HG02981 (cell line): ENCODE measurements at regions not wholly inside any gene's neighbourhood (a gene's known extent, or its start where the extent isn't known, plus 50 kb on each side); places are given as distances from the start of the nearest gene placed in this dataset.
"Not testable (repeated sequence)": the region's sequence is repeated elsewhere in the genome, so short reads cannot be mapped to it uniquely, and the experiment has no call there.

ENCODE experiments used
- ATAC-seq: cut with Tn5 transposase; IDR thresholded peaks from one replicate; pipeline ENCODE4 v1.9.1; 2021; ENCODE audit warnings: mild to moderate bottlenecking, moderate library complexity; ENCODE audit not compliant: unreplicated experiment

DNA sequence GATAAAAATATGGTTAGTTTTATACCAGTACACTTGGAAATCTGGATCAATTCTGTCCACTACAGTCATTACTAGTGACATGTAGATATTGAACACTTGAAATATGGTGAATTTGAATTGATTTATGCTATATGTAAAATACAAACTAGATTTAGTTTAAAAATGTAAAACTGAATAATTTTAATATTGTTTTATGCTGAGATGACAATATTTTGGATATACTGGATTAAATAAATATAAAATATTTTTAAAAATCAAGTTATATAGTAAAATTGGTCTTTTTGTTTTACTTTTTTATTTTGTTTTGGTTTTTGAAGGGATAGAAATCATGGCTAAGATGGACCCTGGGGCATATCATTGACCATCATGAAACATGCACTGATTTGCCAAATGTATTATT is 1372.8 kb upstream of the CDH18 start:
- not testable (repeated sequence) for ATAC-seq

DNA sequence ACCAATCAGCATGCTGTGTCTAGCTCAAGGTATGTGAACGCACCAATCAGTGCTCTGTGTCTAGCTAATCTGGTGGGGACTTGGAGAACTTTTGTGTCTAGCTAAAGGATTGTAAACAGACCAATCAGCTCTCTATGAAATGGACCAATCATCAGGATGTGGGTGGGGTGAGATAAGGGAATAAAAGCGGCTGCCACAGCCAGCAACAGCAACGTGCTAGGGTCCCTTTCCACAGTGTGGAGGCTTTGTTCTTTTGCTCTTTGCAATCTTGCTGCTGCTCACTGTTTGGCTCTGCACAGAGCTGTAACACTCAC is 1353.9 kb upstream of the CDH18 start:
- not testable (repeated sequence) for ATAC-seq

DNA sequence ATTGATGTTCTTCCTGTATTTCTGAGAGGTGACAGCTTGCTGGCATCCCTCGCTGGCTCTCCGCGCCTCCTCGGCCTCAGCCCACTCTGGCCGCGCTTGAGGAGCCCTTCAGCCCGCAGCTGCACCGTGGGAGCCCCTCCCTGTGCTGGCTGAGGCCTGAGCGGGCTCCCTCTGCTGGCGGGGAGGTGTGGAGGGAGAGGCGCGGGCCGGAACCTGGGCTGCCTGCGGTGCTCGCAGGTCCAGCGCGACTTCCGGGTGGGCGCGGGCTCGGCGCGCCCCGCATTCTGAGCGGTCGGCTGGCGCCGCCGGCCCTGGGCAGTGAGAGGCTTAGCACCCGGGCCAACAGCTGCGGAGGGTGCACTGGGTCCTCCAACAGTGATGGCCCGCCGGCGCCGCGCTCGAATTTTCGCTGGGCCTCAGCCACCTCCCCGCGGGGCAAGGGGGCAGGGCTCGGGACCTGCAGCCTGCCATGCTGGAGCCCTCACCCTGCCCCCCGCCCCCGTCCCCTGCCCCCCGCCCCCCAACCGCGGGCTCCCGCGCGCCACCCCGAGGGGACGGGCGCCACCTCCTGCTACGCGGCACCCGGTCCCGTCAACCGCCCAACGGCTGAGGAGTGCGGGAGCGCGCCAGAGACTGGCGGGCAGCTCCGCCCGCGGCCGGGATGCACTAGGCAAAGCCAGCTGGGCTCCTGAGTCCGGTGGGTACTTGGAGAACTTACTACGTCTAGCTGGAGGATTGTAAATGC is 1353.4 kb upstream of the CDH18 start:
- not testable (repeated sequence) for ATAC-seq

DNA sequence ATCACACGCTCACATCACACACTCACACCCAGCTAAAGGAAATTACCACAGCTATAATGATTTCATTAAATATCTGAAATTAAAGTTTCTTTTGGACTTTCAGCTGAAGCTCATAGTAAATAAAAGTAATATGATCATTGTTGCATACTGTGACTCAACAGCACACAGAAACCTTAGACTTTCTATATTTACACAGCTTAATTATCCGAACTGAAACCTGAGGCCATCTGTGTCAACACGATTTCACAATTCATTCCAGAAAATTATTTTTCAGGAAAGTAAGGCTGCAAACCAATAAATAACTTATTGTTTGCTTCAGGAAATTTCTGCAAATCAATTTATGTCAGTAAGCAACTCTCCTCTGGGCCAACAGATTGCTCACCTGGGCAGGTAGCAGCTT is 1352.2 kb upstream of the CDH18 start:
- not testable (repeated sequence) for ATAC-seq

DNA sequence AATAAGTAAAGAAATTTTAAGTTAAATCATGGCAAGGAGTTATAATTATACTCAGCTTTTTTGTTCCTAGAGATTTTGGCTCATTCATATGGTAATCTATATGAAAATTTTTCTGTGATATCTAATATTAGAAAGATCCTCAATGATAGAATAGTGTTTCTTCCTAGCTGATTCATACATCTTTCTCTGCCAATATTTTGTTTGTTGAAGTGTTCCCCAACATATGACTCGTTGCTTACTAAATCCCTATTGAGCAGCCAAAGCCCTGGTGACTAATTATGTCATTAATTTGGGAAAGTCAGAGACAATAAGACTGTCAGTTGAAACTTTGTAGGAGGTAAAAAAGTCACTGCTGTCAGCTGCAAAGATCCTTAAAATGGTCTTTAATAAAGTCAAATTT is 1348.5 kb upstream of the CDH18 start:
- ATAC-seq: not testable (repeated sequence)

DNA sequence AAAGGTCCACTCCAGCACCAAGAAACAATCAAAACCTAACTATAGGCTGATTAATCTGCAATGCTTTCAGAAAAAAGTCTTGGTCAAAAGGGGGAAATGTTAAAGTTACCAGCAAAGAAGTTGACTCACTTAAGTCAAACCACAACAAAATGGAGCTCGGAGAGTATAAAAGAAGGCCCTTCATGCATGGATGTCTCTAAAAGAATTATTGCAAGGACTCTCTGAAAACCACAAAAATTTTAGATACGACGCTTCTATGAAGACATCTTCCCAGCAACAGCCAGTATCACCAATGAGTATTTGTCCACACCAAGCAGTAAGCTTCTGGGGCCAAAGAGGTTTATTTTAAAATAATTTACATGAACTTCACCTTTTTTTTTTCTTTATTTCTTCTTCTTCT is 1327.4 kb upstream of the CDH18 start:
- ATAC-seq: not testable (repeated sequence)

DNA sequence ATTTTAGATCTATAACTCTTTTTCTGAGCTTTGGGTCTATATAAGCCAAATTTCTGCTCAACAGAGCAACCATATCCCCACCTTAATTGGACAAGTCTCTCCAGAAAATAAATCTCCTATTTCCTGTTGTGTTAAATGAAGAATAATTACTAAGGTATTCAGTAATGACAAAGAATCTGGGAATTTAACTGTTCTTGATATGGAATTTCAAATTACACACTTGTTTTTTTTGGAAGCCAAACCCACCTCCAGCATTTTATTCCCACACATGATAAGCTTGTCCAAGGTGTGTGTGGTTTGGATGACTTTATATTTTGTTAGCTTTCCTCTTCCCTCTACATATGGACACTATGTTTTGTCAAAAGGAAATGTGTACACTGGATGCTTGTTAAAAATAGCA is 1313.2 kb upstream of the CDH18 start:
- not testable (repeated sequence) for ATAC-seq

DNA sequence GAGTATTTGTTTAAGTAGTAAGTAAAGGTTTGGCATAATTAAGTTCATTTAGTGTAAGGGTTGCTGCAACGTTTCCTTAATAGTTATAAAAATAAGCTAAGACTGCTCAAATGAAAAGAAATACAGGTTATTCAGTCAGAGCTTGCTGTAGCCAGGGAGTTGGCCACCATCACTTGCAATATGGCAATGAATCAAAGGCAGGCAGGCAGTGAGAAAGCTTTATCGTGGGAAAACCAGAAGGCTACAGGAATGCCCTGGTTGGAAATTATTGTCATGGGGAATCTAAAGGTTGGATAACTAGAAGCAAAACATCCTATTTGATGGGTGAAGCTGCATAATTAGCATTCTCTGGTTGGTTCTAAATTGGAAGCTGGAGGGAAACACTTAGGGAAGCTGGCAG is 1286.4 kb upstream of the CDH18 start:
- ATAC-seq: not testable (repeated sequence)

DNA sequence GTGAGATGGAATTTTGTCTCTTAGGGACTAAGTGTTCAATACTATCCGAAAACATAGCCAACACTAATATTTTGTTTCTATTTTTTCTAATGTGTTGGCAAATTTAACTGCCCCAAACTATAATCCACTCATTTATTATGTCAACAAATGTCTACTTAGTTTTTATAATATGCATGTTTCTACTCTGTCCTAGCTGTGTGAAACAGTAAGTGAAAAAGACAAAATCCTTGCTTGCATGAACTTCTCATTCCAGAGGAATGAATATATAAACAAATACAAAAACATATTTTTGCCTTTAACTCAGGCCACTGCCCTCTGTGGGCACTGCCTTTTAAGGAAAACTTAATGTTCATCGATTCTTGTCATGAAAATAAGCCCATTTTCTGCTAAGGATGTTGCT is 1275.4 kb upstream of the CDH18 start:
- no peak for ATAC-seq

DNA sequence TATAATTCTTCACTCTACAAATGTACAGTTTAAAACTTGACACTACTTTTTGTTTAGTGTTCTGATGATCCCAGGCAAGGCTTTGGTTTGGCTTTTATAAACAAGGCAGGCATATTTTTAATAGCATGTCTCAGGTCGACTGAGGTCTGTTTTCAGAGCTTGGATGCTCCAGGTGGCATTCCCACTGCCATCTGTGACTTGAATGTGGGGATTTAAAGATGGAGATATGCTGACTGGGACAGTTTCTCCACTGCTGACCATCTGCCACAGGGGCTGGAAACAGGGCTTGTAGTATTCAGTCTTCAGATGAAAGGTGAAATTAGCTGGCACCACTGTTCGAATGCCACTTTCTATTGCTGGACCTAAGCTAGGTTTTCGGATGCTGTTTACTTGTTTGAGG is 1266.2 kb upstream of the CDH18 start:
- no peak for ATAC-seq

DNA sequence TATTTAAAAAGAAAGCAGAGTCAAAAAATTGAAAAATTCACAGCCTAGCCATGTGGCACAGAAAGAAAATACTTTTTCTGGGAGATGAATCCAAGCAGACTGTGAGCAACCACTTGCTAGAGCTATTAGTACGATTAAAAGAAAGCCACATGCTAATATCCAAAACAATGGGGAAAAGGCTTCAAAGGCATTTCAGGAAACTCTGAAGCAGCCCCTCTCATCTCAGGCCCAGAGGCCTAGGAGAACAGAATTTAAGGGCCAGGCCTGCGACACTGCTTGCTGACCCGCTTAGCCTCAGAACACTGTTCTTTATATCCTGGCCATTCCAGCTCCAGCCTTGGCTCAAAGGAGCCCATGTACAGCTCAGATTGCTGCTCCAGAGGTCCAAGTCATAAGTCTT is 1257.0 kb upstream of the CDH18 start:
- no peak for ATAC-seq

DNA sequence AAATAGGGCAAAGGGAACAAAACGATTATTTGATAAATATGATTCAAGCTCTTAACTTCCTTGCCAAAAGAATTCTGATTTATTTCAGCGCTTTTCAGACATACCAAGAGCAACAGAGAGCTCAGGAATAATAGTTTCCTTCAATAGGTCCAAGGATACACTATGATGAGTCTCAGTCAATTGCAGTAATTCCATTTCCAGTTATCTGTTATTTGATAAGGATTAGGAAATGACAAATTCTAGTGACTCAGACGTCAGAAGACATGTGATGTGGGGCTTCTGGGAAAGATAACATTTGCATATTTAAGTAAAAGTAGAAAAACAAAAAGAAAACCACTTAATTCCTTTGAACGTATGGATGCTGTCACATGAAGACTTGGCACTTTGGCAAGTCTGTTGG is 1250.8 kb upstream of the CDH18 start:
- ATAC-seq: no peak

DNA sequence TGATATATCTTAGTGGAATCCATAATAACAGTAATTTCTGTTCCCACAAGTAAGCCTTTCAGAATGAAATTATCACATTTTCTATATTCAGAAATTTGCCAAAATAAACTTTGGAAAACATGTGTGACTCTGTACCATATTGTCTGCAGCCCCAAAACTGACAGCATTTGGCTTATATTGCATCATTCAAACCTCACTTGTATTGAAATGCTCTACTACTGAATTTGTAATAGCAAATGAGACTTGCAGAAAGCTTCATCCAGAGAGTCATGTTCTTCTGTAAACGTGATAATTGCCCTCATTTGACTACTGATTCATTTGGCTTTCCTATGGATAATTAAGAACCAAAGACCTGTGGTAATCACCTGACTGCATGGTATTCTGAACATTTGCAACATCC is 1249.5 kb upstream of the CDH18 start:
- ATAC-seq: no peak

DNA sequence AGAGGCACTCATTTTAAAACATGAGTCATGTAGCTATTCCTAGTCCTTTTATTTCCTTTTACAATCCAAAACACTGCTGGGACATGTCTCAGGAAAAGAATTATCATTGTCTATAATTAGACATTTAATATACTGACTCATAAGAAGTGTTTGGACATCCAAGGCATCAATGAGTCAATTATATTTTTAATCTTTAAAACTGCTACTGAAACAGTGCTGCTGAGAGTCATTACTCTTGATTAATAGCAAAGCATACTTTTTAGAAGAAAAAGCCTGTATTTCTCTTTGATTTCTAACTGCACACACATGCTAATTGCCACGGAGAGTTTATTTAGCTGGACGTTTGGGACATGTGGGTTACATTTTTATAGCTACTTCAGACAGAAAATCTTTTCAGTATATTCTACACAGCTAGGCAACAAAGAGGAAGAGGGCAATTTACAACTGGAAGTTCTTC is 1249.0 kb upstream of the CDH18 start:
- ATAC-seq: no peak

DNA sequence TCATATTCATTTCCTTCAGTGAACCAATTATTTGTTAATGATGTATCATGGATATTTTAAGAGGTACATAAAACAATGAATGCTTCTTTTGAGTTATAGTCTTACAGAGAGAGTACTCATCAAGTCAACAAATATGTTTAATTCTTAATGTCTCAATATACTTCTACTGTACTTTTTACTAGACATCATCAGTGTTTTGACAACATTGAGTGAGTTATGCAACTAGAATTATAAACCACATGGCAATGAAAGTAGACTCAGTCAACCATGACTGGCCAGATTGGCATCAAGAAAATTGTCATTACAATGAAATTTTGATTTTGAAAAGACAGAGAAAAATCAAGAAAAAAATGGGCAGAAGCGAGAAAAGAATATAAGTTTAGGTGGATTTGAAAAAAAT is 1248.1 kb upstream of the CDH18 start:
- no peak for ATAC-seq

DNA sequence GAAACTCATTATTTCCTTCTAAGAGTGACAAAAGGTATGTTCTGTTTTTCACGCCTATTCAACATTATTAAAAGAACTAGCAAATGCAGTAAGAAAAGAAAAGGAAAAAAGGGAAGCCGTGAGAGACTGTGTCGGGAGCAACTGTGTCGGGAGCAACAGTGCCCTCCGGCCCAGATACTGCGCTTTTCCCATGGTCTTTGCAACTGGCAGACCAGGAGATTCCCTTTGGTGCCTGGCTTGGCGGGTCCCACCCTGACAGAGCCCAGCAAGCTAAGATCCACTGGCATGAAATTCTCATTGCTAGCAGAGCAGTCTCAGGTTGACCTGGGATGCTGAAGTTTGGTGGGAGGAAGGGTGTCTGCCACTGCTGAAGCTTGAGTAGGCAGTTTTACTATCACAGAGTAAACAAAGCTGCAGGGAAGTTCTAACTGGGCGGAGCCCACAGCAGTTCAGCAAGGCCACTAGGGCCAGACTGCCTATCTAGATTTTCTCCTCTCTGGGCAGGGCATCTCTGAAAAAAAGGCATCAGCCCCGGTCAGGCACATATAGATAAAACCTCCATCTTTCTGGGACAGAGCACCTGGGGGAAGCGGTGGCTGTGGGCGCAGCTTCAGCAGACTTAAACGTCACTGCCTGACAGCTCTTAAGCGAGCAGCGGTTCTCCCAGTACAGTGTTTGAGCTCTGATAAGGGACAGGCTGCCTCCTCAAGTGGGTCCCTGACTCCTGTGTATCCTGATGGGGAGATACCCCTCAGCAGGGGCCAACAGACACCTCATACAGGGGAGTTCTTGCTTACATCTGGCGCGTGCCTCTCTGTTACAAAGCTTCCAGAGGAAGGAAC is 1237.4 kb upstream of the CDH18 start:
- ATAC-seq: no peak

DNA sequence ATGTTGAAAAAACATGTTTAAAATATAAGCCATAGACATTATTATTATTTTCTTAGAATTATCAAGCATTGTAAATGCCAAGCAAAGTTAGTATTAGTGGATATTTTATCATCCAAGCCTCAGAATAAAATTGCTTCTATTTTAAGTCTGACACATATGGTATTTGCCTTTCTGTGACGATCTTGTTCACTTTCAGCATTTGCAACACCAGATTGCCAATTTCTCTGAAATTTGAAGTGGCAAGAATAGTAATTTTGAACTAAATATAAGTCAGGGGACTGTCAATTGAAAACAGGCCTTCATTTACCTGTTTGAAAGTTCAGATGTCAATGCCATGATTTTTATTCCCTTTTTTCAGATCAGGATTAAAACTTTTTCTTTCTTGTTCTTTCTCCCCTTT is 1233.6 kb upstream of the CDH18 start:
- ATAC-seq: no peak

DNA sequence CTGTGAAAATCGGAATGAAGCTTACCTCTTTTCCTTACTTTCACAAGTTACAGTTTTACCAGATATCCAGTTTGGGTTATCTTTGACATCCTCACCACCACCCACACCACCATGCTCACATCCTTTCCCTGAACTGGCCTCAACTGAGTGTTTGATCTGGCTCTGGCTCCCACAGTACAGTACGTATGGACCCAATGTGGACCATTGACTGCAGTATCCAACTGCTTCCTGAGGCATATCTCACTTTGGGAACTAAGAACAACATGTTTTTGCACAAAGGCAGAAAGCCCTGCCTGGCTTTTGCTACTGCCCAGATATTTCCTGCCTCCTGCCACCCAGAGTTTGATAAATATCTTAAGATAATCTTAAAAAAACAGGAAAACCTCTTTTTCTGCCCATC is 1232.0 kb upstream of the CDH18 start:
- ATAC-seq: no peak

DNA sequence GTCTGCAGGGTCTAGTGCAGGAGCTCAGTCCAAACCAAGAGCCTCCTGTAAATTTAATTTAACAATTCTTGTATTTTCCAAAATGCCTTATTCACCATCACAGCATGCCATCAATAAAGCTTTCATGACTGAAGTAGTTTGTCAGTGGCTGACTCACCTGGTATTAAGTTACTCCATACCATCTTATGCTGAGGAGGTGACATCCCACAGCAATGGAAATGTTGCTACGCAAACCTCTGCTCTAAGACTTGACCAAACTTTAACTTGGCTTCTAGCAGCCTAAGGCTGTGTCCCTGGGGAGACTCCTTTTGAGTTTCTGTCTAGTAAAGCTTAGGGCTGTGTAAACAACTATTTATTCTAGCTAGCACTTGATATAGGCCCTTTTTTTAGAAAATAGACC is 1231.3 kb upstream of the CDH18 start:
- ATAC-seq: no peak

DNA sequence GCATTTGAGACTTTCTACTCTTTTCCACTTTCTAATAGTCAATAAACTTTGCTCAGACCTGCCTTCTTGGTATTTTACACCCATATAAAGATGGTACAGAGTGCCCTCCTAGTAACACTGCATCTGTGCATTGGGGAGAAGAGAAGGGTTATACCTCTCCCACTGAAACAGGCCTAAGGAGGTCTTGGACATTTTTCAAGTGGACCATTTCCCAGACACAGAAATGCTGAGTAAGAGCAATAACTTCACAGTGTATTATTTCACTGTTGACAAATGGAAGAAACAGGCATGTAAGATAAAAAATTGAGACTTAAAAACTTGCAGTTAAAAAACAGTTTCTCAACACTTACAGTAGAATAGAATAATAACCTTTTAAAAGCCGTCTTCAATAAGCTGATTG is 1224.0 kb upstream of the CDH18 start:
- no peak for ATAC-seq

DNA sequence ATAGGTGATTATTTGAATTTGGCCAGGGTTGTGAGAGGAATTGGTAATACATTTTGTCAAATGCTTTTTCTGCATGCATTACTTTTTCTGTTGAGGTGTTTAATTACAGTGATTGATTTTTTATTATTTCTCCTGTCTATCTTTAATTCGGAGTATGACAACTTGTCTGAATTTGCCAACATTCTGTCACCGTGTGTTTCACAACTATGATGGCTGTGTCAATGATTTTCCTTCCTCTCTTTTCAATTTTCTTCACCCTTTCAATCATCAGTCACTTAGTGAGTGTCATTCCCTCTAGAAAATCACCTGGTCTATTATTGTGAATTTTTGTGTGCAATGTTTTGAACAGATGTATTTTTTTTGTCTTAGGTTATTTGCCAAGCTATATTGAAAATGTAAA is 1221.4 kb upstream of the CDH18 start:
- ATAC-seq: no peak

DNA sequence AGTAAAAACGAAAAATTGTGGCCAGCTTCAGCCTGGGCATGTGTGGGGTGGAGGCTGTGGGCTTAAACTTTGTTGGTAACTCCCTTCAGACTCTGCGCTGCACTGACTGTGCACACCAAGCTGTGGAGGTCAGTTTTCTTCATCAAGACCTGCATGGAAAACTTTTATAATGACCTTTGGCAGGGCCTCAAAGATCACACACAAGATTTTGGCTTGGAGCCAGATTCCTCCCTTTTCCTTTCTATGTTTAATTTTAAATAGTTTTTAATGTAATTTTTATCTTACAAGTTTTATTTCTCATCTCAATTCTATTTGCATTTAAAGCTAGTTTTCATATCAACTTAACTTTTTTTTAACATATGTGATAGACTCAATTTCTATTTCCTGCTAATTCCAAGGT is 1211.1 kb upstream of the CDH18 start:
- no peak for ATAC-seq
